ENCODE measurements at regions not wholly inside any gene's neighbourhood (a gene's known extent, or its start where the extent isn't known, plus 50 kb on each side); places are given as distances from the start of the nearest gene placed in this dataset.

DNA sequence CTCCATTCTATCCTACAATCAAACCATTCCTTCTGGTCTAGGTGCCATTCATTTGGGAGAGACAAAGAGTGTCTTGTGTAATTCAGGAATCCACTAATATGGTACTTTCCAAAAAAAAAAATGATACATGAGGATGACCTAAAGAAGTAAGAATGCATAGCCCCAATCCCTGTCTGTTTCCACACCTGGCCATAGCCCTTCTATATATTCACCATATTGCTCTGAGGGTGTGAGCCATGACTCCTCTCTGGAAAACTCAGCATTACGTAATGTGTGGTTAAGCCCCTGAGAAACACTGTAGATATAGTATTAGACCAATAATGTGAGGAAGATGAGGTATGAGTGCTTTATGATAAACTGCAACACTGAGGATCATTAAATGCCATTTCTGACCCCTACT, 592.7 kb downstream of the INHBA start:
- WGBS: 93% methylated on average over 1 of the region's 1 CpG
- intact Hi-C loops (cut with DNase I): no loop called here

DNA sequence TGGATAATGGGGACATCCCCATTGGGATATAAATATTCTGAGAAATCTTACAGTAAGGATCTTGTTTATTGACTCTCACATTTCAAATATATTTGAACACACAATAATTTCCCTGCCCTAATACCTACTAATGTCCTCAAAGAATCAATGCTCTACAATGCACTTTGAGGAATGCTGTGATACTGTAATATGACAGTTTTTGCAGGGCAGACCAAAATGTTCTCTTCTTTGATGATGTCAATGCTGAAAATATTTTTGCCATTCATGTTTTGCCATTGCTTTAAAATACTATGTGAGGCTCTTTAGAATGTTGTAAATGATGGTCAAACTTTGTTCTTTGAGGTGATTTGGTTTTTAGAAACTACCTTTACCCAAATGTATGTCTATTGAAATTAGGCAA, 594.1 kb downstream of the INHBA start:
- no peak for ATAC-seq
- intact Hi-C loops (cut with DNase I): no loop called here
- Histone ChIP-seq H3K27ac (ENCODE audit: low read length) (no peak overlapping the region), H3K4me1 (ENCODE audit: control insufficient read depth, insufficient read depth, low read length) (no peaks in the 10 kb centered on the region), H3K4me3 (ENCODE audit: low read length) (no peak overlapping the region), H3K27me3 (ENCODE audit: control insufficient read depth, insufficient read depth) (no peaks in the 10 kb centered on the region), H3K9me3 (ENCODE audit: control insufficient read depth, low read length) (no peaks in the 10 kb centered on the region)
- DNase-seq: no peak

More for the DNA sequence above, 592.7 kb downstream of the INHBA start:
- Histone ChIP-seq H3K27ac (ENCODE audit: low read length) (no peak overlapping the region), H3K4me3 (ENCODE audit: low read length) (no peak overlapping the region), H3K4me1 (ENCODE audit: control insufficient read depth, insufficient read depth, low read length) (no peaks in the 10 kb centered on the region), H3K9me3 (ENCODE audit: control insufficient read depth, low read length) (no peaks in the 10 kb centered on the region), H3K27me3 (ENCODE audit: control insufficient read depth, insufficient read depth) (no peaks in the 10 kb centered on the region)
- ATAC-seq (no peak), DNase-seq (no peak)

DNA sequence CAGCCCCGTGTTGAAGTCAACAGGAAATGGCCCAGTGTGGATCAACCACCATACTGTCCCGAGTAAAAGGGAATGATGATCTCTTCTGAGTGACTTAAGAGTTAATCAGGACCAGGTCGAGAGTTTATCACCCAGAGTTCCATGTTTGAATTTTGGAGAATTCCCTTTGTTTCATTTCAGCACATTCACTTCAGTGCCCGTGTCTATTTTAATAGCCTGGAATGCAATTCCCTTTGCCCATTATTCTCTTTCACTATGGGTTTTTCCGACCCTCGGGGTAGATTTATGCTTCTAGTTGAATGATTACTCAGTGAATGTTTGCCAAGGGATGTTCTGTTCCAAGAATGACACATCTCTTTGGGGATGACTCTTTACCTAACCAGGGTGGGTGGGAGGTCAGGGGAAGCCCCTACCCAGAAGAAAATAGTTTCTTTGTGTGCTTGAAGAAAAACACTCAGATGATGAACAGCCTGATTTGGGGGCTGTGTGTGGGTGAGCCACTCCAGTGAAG, 594.9 kb downstream of the INHBA start:
- WGBS: 48% methylated on average over 6 of the region's 6 CpGs
- Histone ChIP-seq H3K4me3 (ENCODE audit: low read length) (no peak overlapping the region), H3K27ac (ENCODE audit: low read length) (no peak overlapping the region), H3K4me1 (ENCODE audit: control insufficient read depth, insufficient read depth, low read length) (no peaks in the 10 kb centered on the region), H3K27me3 (ENCODE audit: control insufficient read depth, insufficient read depth) (no peaks in the 10 kb centered on the region), H3K9me3 (ENCODE audit: control insufficient read depth, low read length) (no peaks in the 10 kb centered on the region)
- DNase-seq (no peak), ATAC-seq (no peak)
- intact Hi-C loops (cut with DNase I): no loop called here

DNA sequence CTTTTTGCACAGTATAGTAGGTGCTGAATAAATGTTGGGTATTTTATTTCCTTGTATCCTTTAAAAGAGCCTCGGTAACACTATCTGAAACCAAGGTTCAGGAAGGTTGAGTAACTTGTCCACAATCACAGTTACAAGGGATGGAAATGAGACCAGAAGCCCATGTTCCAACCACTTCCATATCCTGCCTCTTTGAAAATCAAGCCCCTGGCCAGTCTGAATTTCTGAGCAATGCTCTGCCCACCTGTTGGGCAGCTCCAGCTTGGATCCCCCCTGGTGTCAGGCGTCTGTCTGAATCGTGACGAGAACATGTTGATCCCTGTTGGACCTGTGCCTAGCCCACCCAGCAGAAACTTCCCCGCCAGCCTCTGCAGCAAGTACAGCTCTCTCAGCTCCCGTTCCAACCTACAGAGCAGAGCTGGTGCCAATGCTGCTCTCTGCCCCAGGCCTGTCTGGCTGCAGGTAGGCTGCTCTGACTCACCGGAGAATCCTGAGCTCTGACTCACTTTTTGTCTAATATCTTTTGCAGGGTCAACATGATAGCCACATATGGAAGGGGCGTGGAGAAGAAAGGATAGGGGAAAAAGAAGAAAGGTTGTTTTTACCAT, 595.5 kb downstream of the INHBA start:
- Histone ChIP-seq H3K4me3 (ENCODE audit: low read length) (no peak overlapping the region), H3K27ac (ENCODE audit: low read length) (no peak overlapping the region), H3K9me3 (ENCODE audit: control insufficient read depth, low read length) (no peaks in the 10 kb centered on the region), H3K27me3 (ENCODE audit: control insufficient read depth, insufficient read depth) (no peaks in the 10 kb centered on the region), H3K4me1 (ENCODE audit: control insufficient read depth, insufficient read depth, low read length) (no peaks in the 10 kb centered on the region)
- intact Hi-C loops (cut with DNase I): no loop called here
- 75% methylated on average over 8 of the region's 8 CpGs for WGBS
- DNase-seq (no peak), ATAC-seq (no peak)

DNA sequence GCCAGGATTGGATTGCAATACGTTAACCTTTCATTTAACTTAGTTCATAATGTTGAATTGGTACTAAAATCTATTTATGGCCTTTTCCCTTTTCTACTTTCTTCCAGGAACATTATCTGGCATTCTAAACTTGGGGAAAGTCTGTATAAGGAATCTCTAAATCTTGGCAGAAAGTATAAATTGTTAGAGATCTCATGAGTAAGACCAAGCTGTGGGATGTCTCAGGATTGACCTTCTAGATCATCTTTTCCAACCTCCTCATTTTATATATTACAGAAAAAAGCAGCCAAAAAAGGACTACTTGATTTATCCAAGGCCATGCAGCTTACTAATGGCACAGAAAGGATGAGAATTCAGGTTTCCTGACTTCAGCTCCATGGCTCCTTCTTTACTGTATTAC, 598.3 kb downstream of the INHBA start:
- Histone ChIP-seq H3K9me3 (ENCODE audit: control insufficient read depth, low read length) (no peaks in the 10 kb centered on the region), H3K27me3 (ENCODE audit: control insufficient read depth, insufficient read depth) (no peaks in the 10 kb centered on the region), H3K27ac (ENCODE audit: low read length) (no peak overlapping the region), H3K4me3 (ENCODE audit: low read length) (no peak overlapping the region), H3K4me1 (ENCODE audit: control insufficient read depth, insufficient read depth, low read length) (no peaks in the 10 kb centered on the region)
- ATAC-seq (no peak), DNase-seq (no peak)
- 63% methylated on average over 1 of the region's 1 CpG for WGBS
- intact Hi-C loops (cut with DNase I): no loop called here

DNA sequence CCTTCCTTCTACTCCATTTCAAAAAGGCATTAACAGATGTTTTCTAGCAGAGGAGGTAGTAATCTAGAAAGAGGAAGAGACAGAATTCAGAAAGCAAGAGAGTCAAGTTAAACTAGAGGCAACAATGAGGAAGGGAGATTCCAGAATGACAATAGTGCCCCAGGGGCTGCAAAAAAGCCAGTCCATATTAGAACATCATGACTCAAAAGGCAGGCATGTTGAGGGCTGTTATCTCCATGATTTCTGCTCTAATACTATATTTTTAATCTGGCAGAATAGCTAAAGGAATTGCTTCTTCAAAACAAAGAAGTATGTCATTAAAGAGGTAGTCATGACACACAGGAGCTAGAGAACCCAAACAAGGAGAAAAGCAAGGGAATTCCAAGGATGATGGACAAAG, 599.6 kb downstream of the INHBA start:
- Histone ChIP-seq H3K27ac (ENCODE audit: low read length) (no peak overlapping the region), H3K27me3 (ENCODE audit: control insufficient read depth, insufficient read depth) (no peaks in the 10 kb centered on the region), H3K9me3 (ENCODE audit: control insufficient read depth, low read length) (no peaks in the 10 kb centered on the region), H3K4me3 (ENCODE audit: low read length) (no peak overlapping the region), H3K4me1 (ENCODE audit: control insufficient read depth, insufficient read depth, low read length) (no peaks in the 10 kb centered on the region)
- ATAC-seq (no peak), DNase-seq (no peak)
- intact Hi-C loops (cut with DNase I): no loop called here

DNA sequence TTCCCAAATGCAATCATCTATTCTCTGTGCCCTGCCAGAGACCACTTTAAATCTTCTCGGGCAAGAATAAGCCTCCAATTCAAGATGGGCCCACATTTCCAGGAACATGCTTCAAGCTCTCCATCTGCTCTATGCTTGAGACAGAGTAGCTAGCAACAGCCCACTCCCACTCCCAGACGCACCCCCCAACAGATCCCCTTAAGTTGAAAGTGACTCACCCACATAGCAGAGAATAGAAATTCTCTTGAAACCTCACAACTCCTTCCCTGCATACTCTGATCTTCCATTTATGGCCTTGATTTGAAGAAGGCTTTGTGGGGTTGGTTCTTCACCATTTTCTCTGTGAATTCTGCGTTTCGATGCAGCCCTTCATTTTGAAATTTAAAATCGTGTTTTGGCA, 604.0 kb downstream of the INHBA start:
- intact Hi-C loops (cut with DNase I): no loop called here
- no peaks in the 10 kb centered on the region for H3K4me1 ChIP-seq (ENCODE audit: control insufficient read depth, insufficient read depth, low read length)
- H3K9me3 ChIP-seq (ENCODE audit: control insufficient read depth, low read length): no peaks in the 10 kb centered on the region
- DNase-seq (no peak), ATAC-seq (no peak)
- H3K27me3 ChIP-seq (ENCODE audit: control insufficient read depth, insufficient read depth): no peaks in the 10 kb centered on the region
- H3K27ac ChIP-seq (ENCODE audit: low read length): no peak overlapping the region
- no peak overlapping the region for H3K4me3 ChIP-seq (ENCODE audit: low read length)
- WGBS: 90% methylated on average over 5 of the region's 5 CpGs

DNA sequence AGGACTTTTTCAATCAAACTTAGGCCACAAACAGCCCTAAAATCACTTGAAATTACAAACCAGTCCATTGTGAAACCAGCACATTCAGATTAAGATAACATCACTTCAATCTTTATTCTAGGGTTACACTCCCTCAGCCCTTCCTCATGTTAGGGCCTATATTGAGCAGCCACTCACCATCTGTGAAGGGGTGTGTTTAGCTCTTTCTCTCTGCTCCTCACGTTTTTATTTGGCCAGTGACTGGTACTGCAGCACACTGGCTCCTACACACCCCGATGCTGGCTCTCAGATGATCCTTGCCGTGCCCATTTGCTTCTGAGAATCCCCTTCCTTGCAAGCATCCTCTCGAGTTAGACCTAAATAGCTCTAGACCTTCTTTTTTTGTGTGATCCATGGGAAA, 604.5 kb downstream of the INHBA start:
- intact Hi-C loops (cut with DNase I): no loop called here
- ATAC-seq (no peak), DNase-seq (no peak)
- Histone ChIP-seq H3K27me3 (ENCODE audit: control insufficient read depth, insufficient read depth) (no peaks in the 10 kb centered on the region), H3K4me3 (ENCODE audit: low read length) (no peak overlapping the region), H3K4me1 (ENCODE audit: control insufficient read depth, insufficient read depth, low read length) (no peaks in the 10 kb centered on the region), H3K27ac (ENCODE audit: low read length) (no peak overlapping the region), H3K9me3 (ENCODE audit: control insufficient read depth, low read length) (no peaks in the 10 kb centered on the region)
- WGBS: 75% methylated on average over 4 of the region's 4 CpGs

DNA sequence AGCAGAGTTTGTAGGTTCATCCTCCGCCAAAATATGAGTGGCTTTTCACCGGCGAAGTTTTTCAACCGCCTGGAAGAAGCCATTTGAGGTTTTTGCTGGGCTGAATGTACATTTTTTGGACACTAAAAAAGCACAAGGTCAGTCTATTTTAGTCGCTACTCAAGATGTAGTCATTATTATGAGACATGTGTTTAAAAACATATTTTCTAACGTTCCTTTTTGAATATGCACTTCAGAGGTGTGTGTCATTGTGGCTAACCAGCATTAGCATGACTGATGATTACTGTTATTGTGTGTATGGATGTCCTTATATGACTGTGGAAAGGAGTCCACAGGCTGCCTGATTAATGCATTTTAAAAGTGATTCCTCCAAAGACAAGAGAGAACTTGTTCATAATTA, 605.4 kb downstream of the INHBA start:
- Histone ChIP-seq H3K9me3 (ENCODE audit: control insufficient read depth, low read length) (no peaks in the 10 kb centered on the region), H3K27me3 (ENCODE audit: control insufficient read depth, insufficient read depth) (no peaks in the 10 kb centered on the region), H3K4me3 (ENCODE audit: low read length) (no peak overlapping the region), H3K4me1 (ENCODE audit: control insufficient read depth, insufficient read depth, low read length) (no peaks in the 10 kb centered on the region), H3K27ac (ENCODE audit: low read length) (no peak overlapping the region)
- intact Hi-C loops (cut with DNase I): no loop called here
- 88% methylated on average over 6 of the region's 6 CpGs for WGBS
- ATAC-seq: no peak
- no peak for DNase-seq

DNA sequence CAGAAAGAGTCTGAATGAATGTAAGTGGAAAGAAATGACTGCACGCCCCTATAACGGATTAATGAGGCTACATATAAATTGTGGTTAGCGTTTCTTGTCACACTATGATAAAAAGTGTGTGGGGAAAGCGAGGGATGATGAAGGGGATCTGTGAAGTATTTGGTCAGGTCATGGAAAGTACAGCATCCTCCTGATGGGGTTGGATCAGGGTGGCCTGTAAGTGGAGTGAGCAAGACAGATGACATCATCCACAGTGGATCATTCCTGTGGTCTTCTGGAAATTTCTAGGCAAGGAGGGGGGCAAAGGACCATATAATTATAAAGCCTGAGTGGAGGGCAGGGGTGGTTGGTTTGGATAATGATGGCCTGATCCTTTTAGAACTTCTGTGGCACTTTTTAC, 606.0 kb downstream of the INHBA start:
- WGBS: 76% methylated on average over 4 of the region's 4 CpGs
- no peak for ATAC-seq

DNA sequence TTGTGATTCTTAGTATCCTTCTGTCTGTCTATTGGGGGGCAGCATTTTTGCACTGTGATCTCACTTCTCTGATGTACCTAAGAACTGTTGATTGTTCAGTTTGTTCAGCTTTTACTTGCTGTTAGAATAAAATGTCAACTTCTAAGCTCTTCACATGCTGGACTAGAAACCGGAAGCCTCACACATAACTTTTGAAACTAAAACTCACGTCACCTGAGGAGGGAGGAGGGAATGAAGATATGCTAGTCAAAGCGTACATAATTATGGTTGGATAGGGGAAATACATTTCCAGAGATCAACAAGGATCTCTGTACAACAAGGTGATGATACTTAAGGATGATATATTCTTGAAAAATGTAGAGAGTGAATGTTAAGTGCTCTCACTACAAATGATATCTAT, 609.7 kb downstream of the INHBA start:
- no peak overlapping the region for H3K4me3 ChIP-seq (ENCODE audit: low read length)
- no peak for ATAC-seq
- 84% methylated on average over 3 of the region's 3 CpGs for WGBS

More for the DNA sequence above, 606.0 kb downstream of the INHBA start:
- Histone ChIP-seq H3K27me3 (ENCODE audit: control insufficient read depth, insufficient read depth) (no peaks in the 10 kb centered on the region), H3K4me3 (ENCODE audit: low read length) (no peak overlapping the region), H3K4me1 (ENCODE audit: control insufficient read depth, insufficient read depth, low read length) (no peaks in the 10 kb centered on the region), H3K9me3 (ENCODE audit: control insufficient read depth, low read length) (no peaks in the 10 kb centered on the region), H3K27ac (ENCODE audit: low read length) (no peak overlapping the region)
- no peak for DNase-seq
- intact Hi-C loops (cut with DNase I): no loop called here

DNA sequence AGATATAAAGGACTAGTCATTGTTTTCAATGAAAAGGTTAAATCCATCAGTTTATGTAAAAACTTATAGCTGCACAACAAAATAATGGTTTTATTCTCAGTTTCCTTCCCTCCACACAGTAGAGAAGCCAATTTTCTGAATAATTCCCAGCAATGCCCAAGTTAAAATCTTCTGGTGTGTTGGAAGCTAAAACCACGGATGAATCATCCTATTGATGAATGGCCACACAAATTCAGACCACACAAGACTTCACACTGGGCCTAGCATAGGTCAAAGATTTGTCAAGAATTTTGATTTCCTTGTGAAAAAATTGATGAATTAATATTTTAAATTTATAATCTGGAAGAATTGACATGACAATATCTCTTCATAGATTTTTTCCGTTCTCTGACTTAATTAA, 617.6 kb downstream of the INHBA start:
- intact Hi-C loops (cut with DNase I): no loop called here
- Histone ChIP-seq H3K9me3 (ENCODE audit: control insufficient read depth, low read length) (no peaks in the 10 kb centered on the region), H3K4me3 (ENCODE audit: low read length) (no peak overlapping the region), H3K27me3 (ENCODE audit: control insufficient read depth, insufficient read depth) (no peaks in the 10 kb centered on the region), H3K4me1 (ENCODE audit: control insufficient read depth, insufficient read depth, low read length) (no peaks in the 10 kb centered on the region), H3K27ac (ENCODE audit: low read length) (no peak overlapping the region)
- 83% methylated on average over 2 of the region's 2 CpGs for WGBS
- no peak for DNase-seq
- ATAC-seq: no peak

More for the DNA sequence above, 609.7 kb downstream of the INHBA start:
- H3K4me1 ChIP-seq (ENCODE audit: control insufficient read depth, insufficient read depth, low read length): no peaks in the 10 kb centered on the region
- no peak for DNase-seq
- H3K27ac ChIP-seq (ENCODE audit: low read length): no peak overlapping the region
- no peaks in the 10 kb centered on the region for H3K9me3 ChIP-seq (ENCODE audit: control insufficient read depth, low read length)
- intact Hi-C loops (cut with DNase I): no loop called here
- no peaks in the 10 kb centered on the region for H3K27me3 ChIP-seq (ENCODE audit: control insufficient read depth, insufficient read depth)

Data from right cardiac atrium (tissue), 5 donors.